Transverse colon (tissue), 4 donors: ENCODE measurements at regions not wholly inside any gene's neighbourhood (a gene's known extent, or its start where the extent isn't known, plus 50 kb on each side); places are given as distances from the start of the nearest gene placed in this dataset.
"Not testable (repeated sequence)": the region's sequence is repeated elsewhere in the genome, so short reads cannot be mapped to it uniquely, and the experiment has no call there.

Source experiments
- DNase-seq: peaks from one replicate; pipeline ENCODE4 v3.0.0-alpha.2; 2019
- H3K27ac ChIP-seq, 4 donors: fragments of 200-600 bp; sonication (generic); 2 replicates each; pipeline ENCODE4 v1.5.1; 2016 to 2018; ENCODE audit warnings: inconsistent platforms in 4 of 4
- H3K27me3 ChIP-seq: fragments of 200-600 bp; sonication (generic); 2 replicates; pipeline ENCODE4 v1.5.1; 2017; ENCODE audit warnings: inconsistent platforms
- H3K36me3 ChIP-seq, 4 donors: fragments of 200-600 bp; sonication (generic); 2 replicates each; pipeline ENCODE4 v1.5.1; 2017 to 2019; ENCODE audit warnings: inconsistent platforms in 4 of 4
- H3K4me1 ChIP-seq, 4 donors: fragments of 200-600 bp; sonication (generic); 2 replicates each; pipeline ENCODE4 v1.5.1; 2017 to 2020; ENCODE audit warnings: inconsistent platforms in 4 of 4
- H3K4me3 ChIP-seq, 4 donors: fragments of 200-600 bp; sonication (generic); 1 replicate in 1 of 4; 2 replicates in 3 of 4; pipeline versions ENCODE4 v1.5.1 to v1.6.1; 2017 to 2019; ENCODE audit warnings: inconsistent platforms in 4 of 4
- H3K9me3 ChIP-seq, 2 donors: fragments of 200-600 bp; sonication (generic); 2 replicates each; pipeline ENCODE4 v1.5.1; 2017 to 2019; ENCODE audit warnings: inconsistent platforms in 2 of 2
- WGBS, 2 donors: methylation state at CpG; one replicate each; pipeline ENCODE4 v1.1.5; 2018; ENCODE audit warnings: low coverage in 1 of 2; 5-methylcytosine and 5-hydroxymethylcytosine counted together
- in situ Hi-C, 4 donors: fragments of 200-750 bp; cut with MboI; loops; one replicate each; pipeline versions ENCODE4 v1.15.0 to v1.15.1; 2017; ENCODE audit warnings: low sequenced_read_pairs in 3 of 4, low pct_ligation_motif_present in 1 of 4, low pct_unique_long_range_greater_than_20kb in 1 of 4
- intact Hi-C: fragments of 100-400 bp; cut with DNase I; formaldehyde crosslinking; loops from one replicate; pipeline ENCODE4 v1.15.1; 2023; ENCODE audit warnings: low total_unique reads

DNA sequence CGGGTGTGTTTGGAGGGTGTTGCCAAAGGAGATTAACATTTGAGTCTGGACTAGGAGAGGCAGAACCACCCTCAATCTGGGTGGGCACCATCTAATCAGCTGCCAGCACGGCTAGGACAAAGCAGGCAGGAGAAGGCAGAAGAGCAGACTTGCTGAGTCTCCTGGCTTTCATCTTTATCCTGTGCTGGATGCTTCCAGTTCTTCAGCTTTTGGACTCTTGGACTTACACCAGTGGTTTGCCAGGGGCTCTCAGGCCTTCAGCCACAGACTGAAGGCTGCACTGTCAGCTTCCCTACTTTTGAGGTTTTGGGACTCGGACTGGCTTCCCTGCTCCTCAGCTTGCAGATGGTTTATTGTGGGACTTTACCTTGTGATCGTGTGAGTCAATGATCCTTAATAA lies 70.4 kb upstream of the AGAP9 start:
- DNase-seq, H3K27me3 ChIP-seq, H3K4me1 ChIP-seq, H3K36me3 ChIP-seq, H3K9me3 ChIP-seq, H3K4me3 ChIP-seq, in situ Hi-C loops, H3K27ac ChIP-seq, intact Hi-C loops: not testable (repeated sequence)
- WGBS, 2 donors: 80% methylated on average over 1 of the region's 4 CpGs; no CpG with 5 or more reads in 1 of the 2 donors

DNA sequence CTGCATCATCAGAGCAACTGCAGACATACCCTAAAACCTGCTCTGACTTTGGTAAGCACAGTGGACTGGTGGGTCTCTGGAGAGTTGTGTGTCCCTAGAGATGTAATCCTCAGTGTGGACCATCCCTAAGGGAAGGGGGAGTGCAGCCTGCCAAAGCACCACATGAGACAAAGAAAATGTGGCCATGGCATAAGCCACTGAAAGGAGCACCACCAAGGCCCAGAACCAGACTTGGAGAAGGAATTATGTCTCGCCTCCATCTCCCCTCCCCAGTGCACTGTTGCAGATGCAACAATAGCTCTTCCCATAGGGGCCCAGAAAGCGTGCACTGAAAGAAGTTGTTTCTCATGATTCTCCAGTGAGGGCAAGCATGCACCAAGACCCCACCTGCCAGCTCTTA lies 69.7 kb upstream of the AGAP9 start:
- H3K4me1 ChIP-seq, DNase-seq, H3K27ac ChIP-seq, H3K9me3 ChIP-seq, intact Hi-C loops, in situ Hi-C loops, H3K27me3 ChIP-seq, H3K4me3 ChIP-seq, H3K36me3 ChIP-seq: not testable (repeated sequence)
- 93% methylated on average over 2 of the region's 2 CpGs; no CpG with 5 or more reads in 1 of the 2 donors for WGBS, 2 donors

DNA sequence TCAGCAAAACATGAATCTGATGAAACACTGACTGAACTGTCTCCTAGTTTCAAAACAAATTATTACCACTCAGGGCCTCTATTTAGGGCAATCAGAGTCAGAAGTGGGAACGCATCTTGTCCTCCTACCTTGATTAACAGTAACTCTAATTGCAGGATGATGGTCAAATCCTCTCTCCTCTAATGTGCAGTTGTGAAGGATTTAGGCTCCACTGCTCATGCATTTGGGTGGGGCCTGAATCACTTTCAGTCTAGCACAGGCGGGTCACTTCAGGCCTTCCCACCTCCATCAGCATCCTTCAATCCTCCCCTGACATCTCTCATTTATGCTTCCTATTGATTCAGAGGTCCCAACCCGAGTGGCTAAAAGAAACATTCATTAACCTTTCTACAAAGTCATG lies 67.5 kb upstream of the AGAP9 start:
- H3K27me3 ChIP-seq, intact Hi-C loops, H3K9me3 ChIP-seq, in situ Hi-C loops, H3K27ac ChIP-seq, H3K36me3 ChIP-seq, H3K4me1 ChIP-seq, DNase-seq, H3K4me3 ChIP-seq: not testable (repeated sequence)
- 39% methylated on average over 2 of the region's 3 CpGs; no CpG with 5 or more reads in 1 of the 2 donors for WGBS, 2 donors

DNA sequence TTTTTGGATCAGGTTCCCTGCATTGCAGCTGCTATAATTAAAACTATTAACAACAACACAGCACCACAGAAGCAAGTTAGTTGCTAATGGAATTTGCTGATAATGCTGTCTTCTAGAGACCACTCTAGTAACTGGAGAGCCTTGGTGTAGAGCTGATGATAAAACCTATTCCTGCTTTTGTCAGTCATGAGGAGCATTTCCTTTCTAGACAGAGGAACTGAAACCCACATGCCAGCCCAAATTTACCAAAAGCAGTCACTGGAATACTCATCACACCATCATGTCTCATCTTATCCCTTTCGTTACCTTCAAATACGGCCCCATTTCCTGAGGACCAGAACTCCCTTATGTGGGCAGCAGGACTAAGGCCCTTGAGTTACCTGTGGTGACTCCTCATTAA lies 67.1 kb upstream of the AGAP9 start:
- H3K4me1 ChIP-seq, H3K27me3 ChIP-seq, H3K36me3 ChIP-seq, DNase-seq, H3K27ac ChIP-seq, intact Hi-C loops, H3K9me3 ChIP-seq, H3K4me3 ChIP-seq, in situ Hi-C loops: not testable (repeated sequence)
- WGBS, 2 donors: 40% methylated on average over 1 of the region's 2 CpGs; no CpG with 5 or more reads in 1 of the 2 donors

DNA sequence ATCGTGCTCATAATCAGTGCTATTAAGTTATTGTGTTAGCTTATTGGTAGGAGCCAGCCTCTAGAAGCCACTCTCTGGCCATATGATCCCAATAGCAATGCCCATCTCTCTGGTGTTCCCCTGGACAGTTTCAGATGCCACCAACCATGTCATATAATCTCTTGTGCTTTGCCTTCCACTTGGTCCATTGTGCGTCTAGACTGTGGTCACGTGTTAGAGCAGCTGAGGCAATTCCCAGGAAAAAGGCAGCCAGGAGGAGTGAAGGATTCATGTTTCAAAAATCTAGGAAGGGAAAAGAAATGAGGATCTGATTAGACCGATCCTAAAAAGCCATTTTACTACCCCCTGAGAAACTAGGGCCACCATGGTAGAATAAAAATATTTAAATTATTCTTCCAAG lies 58.6 kb upstream of the AGAP9 start:
- in situ Hi-C loops, H3K9me3 ChIP-seq, H3K36me3 ChIP-seq, H3K4me1 ChIP-seq, H3K4me3 ChIP-seq, DNase-seq, H3K27me3 ChIP-seq, intact Hi-C loops, H3K27ac ChIP-seq: not testable (repeated sequence)
- 78% methylated on average over 3 of the region's 4 CpGs; no CpG with 5 or more reads in 1 of the 2 donors for WGBS, 2 donors

DNA sequence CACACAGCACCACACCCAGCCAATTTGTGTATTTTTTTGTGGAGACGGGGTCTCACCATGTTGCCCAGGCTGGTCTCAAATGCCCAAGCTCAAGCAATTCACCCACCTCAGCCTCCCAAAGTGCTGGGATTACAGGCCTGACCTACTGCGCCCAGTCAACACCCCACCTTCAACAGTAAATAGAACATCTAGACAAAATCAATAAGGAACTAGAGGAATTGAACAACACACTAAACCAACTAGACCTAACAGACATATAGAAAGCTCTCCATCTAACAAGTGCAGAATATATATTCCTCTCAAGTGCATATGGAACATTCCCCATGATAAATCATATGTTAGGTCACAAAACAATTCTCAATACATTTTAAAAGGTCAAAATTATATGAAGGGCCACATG lies 56.6 kb upstream of the AGAP9 start:
- WGBS, 2 donors: no CpG with 5 or more reads among the region's 2 CpGs
- in situ Hi-C loops, DNase-seq, H3K4me3 ChIP-seq, H3K36me3 ChIP-seq, H3K27me3 ChIP-seq, intact Hi-C loops, H3K4me1 ChIP-seq, H3K9me3 ChIP-seq, H3K27ac ChIP-seq: not testable (repeated sequence)

DNA sequence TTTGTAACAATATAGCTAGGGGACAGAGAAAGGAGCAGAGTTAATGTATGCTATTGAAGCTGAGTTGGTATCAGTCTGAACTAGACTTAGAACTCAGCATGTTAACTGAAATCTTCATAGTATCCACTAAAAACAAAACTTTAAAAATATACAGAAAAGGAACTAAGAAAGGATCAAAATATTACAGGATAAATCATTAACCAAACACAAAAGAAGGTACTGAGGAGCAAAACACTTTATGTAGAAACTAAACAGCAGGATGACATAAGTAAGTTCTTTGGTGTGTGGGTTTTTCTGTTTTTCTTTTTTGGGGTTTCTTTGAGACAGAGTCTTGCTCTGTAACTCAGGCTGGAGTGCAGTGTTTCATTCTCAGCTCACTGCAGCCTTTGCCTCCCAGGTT lies 55.1 kb upstream of the AGAP9 start:
- H3K4me3 ChIP-seq, H3K36me3 ChIP-seq, H3K27me3 ChIP-seq, in situ Hi-C loops, H3K9me3 ChIP-seq, DNase-seq, intact Hi-C loops, H3K4me1 ChIP-seq, H3K27ac ChIP-seq: not testable (repeated sequence)
